Prostate gland (tissue), 2 donors: ENCODE measurements at regions not wholly inside any gene's neighbourhood (a gene's known extent, or its start where the extent isn't known, plus 50 kb on each side); places are given as distances from the start of the nearest gene placed in this dataset.

Source experiments
- POLR2A ChIP-seq: fragments of 450-650 bp; IDR thresholded peaks from one replicate; pipeline ENCODE4 v1.6.1; 2016; ENCODE audit warnings: antibody characterized with exemption, mild to moderate bottlenecking
- TF ChIP-seq, protein P1 (sequence below), 4 experiments: fragments of 200-600 bp in 2 of 4; fragments of 450-650 bp in 2 of 4; sonication (generic) in 2 of 4; IDR thresholded peaks; 1 replicate in 3 of 4; 2 replicates in 1 of 4; pipeline ENCODE4 v1.5.1; 2016 to 2019; ENCODE audit warnings: antibody characterized with exemption in 4 of 4, mild to moderate bottlenecking in 2 of 4, moderate library complexity in 2 of 4

DNA sequence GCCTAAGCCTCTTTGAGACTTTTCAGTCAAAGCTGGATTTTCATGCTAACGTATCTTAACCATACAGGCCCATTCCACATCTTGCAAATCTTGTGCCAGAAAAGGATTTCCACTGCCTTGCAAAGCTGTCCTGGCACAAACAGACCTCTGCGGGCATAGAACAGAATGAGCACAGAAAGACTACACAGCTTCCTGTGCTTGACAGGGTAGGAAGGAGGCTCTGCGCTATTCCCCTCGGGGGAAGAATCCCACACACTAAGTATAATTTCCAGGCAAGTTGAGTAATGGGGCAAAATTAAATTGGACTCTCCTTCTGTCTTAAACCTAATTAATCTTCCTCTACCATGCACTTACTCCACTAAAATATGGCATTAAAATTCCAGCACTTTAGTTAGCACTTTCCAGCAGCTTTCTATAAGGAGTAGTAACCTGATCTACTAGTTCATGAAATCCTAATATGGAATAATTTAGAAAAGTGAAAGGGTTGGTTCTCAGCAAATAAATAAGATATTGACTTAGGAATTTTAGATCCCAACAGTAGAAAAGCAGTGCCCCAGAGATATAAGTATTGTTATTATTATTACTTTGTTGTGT is 532.1 kb upstream of the JAG1 start:
- TF ChIP-seq, protein P1, sequence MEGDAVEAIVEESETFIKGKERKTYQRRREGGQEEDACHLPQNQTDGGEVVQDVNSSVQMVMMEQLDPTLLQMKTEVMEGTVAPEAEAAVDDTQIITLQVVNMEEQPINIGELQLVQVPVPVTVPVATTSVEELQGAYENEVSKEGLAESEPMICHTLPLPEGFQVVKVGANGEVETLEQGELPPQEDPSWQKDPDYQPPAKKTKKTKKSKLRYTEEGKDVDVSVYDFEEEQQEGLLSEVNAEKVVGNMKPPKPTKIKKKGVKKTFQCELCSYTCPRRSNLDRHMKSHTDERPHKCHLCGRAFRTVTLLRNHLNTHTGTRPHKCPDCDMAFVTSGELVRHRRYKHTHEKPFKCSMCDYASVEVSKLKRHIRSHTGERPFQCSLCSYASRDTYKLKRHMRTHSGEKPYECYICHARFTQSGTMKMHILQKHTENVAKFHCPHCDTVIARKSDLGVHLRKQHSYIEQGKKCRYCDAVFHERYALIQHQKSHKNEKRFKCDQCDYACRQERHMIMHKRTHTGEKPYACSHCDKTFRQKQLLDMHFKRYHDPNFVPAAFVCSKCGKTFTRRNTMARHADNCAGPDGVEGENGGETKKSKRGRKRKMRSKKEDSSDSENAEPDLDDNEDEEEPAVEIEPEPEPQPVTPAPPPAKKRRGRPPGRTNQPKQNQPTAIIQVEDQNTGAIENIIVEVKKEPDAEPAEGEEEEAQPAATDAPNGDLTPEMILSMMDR (IDR thresholded peaks at IDR 0.05): no peak
- TF ChIP-seq POLR2A: no peak
